ENCODE measurements at regions not wholly inside any gene's neighbourhood (a gene's known extent, or its start where the extent isn't known, plus 50 kb on each side); places are given as distances from the start of the nearest gene placed in this dataset.

- no peak for TF ChIP-seq CTCF (IDR thresholded peaks at IDR 0.05)
- TF ChIP-seq EP300 (IDR thresholded peaks at IDR 0.05; ENCODE audit: low read depth), result no peak
- no peak for TF ChIP-seq POLR2AphosphoS5 (IDR thresholded peaks at IDR 0.05)
- TF ChIP-seq POLR2A (IDR thresholded peaks at IDR 0.05), result no peak
Observed at GRCh38 chrX:39059866-39060265, 258.6 kb downstream of the MID1IP1 start.

Data from transverse colon (tissue), 4 donors.